ENCODE measurements at regions not wholly inside any gene's neighbourhood (a gene's known extent, or its start where the extent isn't known, plus 50 kb on each side); places are given as distances from the start of the nearest gene placed in this dataset.
A peak's percentile ranks its signal among the peaks of the same experiment; 100 is the strongest.

DNA sequence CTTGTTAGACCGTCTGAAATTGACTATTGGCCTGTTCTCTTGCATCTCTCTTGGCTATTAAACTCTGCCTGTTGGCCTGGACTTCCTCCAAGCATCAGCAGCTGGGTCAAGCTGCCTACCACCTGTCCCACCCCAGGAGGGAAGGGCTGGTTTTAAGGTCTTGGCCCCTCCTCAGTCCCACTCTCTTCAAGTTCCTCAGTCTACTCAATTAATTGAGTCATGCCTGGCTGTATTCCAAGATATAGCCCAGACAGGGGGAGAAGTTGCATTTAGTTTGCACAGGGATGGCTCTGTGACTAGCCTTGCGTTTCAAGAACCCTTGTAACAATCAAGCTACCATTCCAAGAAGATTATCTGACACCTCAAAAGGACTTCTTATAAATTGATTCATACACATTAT, 113.8 kb upstream of the GLI3 start:
- no peak for TF ChIP-seq EZH2 (IDR thresholded peaks at IDR 0.05; ENCODE audit: insufficient read depth, low read length)
- TF ChIP-seq, protein P1, sequence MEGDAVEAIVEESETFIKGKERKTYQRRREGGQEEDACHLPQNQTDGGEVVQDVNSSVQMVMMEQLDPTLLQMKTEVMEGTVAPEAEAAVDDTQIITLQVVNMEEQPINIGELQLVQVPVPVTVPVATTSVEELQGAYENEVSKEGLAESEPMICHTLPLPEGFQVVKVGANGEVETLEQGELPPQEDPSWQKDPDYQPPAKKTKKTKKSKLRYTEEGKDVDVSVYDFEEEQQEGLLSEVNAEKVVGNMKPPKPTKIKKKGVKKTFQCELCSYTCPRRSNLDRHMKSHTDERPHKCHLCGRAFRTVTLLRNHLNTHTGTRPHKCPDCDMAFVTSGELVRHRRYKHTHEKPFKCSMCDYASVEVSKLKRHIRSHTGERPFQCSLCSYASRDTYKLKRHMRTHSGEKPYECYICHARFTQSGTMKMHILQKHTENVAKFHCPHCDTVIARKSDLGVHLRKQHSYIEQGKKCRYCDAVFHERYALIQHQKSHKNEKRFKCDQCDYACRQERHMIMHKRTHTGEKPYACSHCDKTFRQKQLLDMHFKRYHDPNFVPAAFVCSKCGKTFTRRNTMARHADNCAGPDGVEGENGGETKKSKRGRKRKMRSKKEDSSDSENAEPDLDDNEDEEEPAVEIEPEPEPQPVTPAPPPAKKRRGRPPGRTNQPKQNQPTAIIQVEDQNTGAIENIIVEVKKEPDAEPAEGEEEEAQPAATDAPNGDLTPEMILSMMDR (IDR thresholded peaks at IDR 0.05; ENCODE audit: insufficient read depth, low read depth, low read length): no peak
- no peaks in the 10 kb centered on the region for H3K79me2 ChIP-seq (ENCODE audit: insufficient read depth, low read length)
- H3K27me3 ChIP-seq (ENCODE audit: insufficient read depth, low read length): no peaks in the 10 kb centered on the region
- DNase-seq (ENCODE audit: low read depth): peak; percentile 63
- H3K9me3 Mint-ChIP-seq (ENCODE audit: unreplicated experiment): peaks cover 5% of the 10 kb centered on the region
- FAIRE-seq: no peak
- no peak overlapping the region for H3K9ac ChIP-seq (ENCODE audit: low read length)
- no peaks in the 10 kb centered on the region for H4K20me1 ChIP-seq (ENCODE audit: insufficient read depth, low read length)
- peaks cover 2% of the 10 kb centered on the region for H3K27me3 Mint-ChIP-seq (ENCODE audit: low read depth, unreplicated experiment)
- H3K36me3 ChIP-seq (ENCODE audit: insufficient read depth, low read length): no peaks in the 10 kb centered on the region
- no peak overlapping the region for H3K27ac ChIP-seq (ENCODE audit: low read depth, low read length)
- H3K36me3 Mint-ChIP-seq (ENCODE audit: low read depth, unreplicated experiment): no peaks in the 10 kb centered on the region
- H3K4me1 ChIP-seq (ENCODE audit: insufficient read depth, low read length): no peaks in the 10 kb centered on the region
- H3K27ac Mint-ChIP-seq (ENCODE audit: unreplicated experiment): no peak overlapping the region
- no peaks in the 10 kb centered on the region for H3K9me3 ChIP-seq (ENCODE audit: insufficient read depth, low read depth, low read length)
- peaks cover 24% of the 10 kb centered on the region for H3K4me1 Mint-ChIP-seq (ENCODE audit: low read depth, unreplicated experiment)
- no peak overlapping the region for H2AFZ ChIP-seq (ENCODE audit: low read depth, low read length)
- H3K4me3 Mint-ChIP-seq (ENCODE audit: unreplicated experiment): no peak overlapping the region
- no peak overlapping the region for H3K4me3 ChIP-seq (ENCODE audit: insufficient read depth, low read depth, low read length)
- H3K4me2 ChIP-seq (ENCODE audit: low read length): no peak overlapping the region

DNA sequence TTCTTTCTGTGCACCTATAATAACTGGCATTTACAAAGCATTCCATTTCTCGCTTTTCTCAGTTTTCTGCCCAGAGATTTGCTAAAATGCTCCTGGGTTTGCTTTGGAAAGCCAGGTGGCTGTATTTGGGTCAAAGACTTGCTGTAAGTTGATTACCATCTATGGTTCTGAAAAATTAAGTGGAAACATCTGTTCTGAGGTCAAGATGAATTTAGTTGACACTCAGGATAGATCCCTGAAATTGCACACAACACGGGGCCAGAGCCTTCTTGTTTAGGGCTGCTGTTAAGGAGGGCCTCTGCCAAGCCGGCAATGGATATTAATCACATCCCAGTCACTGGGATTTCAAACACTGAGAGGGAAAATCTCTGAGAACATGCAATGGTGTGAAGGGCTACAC, 111.6 kb upstream of the GLI3 start:
- Mint-ChIP-seq H3K9me3 (ENCODE audit: unreplicated experiment) (peaks cover 5% of the 10 kb centered on the region), H3K27ac (ENCODE audit: unreplicated experiment) (no peak overlapping the region), H3K27me3 (ENCODE audit: low read depth, unreplicated experiment) (peaks cover 2% of the 10 kb centered on the region), H3K36me3 (ENCODE audit: low read depth, unreplicated experiment) (no peaks in the 10 kb centered on the region), H3K4me3 (ENCODE audit: unreplicated experiment) (no peak overlapping the region), H3K4me1 (ENCODE audit: low read depth, unreplicated experiment) (peaks cover 24% of the 10 kb centered on the region)
- Histone ChIP-seq H3K36me3 (ENCODE audit: insufficient read depth, low read length) (no peaks in the 10 kb centered on the region), H3K27ac (ENCODE audit: low read depth, low read length) (no peak overlapping the region), H3K27me3 (ENCODE audit: insufficient read depth, low read length) (no peaks in the 10 kb centered on the region), H3K9me3 (ENCODE audit: insufficient read depth, low read depth, low read length) (no peaks in the 10 kb centered on the region), H3K9ac (ENCODE audit: low read length) (no peak overlapping the region), H3K4me3 (ENCODE audit: insufficient read depth, low read depth, low read length) (no peak overlapping the region), H2AFZ (ENCODE audit: low read depth, low read length) (no peak overlapping the region), H3K79me2 (ENCODE audit: insufficient read depth, low read length) (no peaks in the 10 kb centered on the region), H3K4me1 (ENCODE audit: insufficient read depth, low read length) (no peaks in the 10 kb centered on the region), H3K4me2 (ENCODE audit: low read length) (no peak overlapping the region), H4K20me1 (ENCODE audit: insufficient read depth, low read length) (no peaks in the 10 kb centered on the region)
- FAIRE-seq (no peak), DNase-seq (ENCODE audit: low read depth) (peak; percentile 3)
- no peak for TF ChIP-seq EZH2 (IDR thresholded peaks at IDR 0.05; ENCODE audit: insufficient read depth, low read length)
- TF ChIP-seq, protein P1 (IDR thresholded peaks at IDR 0.05; ENCODE audit: insufficient read depth, low read depth, low read length): no peak

DNA sequence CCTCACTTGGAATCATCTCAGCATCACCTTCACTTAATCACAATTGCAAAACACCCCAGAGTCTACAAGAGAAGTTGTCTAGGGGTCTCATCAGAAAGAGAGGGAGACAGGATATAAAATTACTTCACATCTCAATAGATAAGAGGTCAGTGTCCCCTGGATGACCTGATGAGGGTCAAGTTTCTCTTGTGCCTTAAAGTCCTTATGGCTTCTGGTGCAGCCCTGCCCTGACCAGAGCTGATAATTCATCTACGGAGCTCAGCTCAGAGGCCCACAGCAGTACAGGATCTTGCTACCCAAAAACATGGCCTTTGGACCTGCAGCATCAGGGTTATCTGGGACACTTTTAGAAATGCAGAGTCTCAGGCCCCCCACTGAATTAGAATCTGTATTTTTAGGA, 111.1 kb upstream of the GLI3 start:
- no peaks in the 10 kb centered on the region for H3K79me2 ChIP-seq (ENCODE audit: insufficient read depth, low read length)
- Mint-ChIP-seq H3K27me3 (ENCODE audit: low read depth, unreplicated experiment) (peaks cover 2% of the 10 kb centered on the region), H3K9me3 (ENCODE audit: unreplicated experiment) (peaks cover 5% of the 10 kb centered on the region), H3K27ac (ENCODE audit: unreplicated experiment) (no peak overlapping the region), H3K4me3 (ENCODE audit: unreplicated experiment) (no peak overlapping the region), H3K36me3 (ENCODE audit: low read depth, unreplicated experiment) (no peaks in the 10 kb centered on the region), H3K4me1 (ENCODE audit: low read depth, unreplicated experiment) (peaks cover 24% of the 10 kb centered on the region)
- no peak for TF ChIP-seq EZH2 (IDR thresholded peaks at IDR 0.05; ENCODE audit: insufficient read depth, low read length)
- TF ChIP-seq, protein P1 (IDR thresholded peaks at IDR 0.05; ENCODE audit: insufficient read depth, low read depth, low read length): no peak
- H3K27ac ChIP-seq (ENCODE audit: low read depth, low read length): no peak overlapping the region
- DNase-seq (ENCODE audit: low read depth): no peak
- no peak overlapping the region for H3K4me2 ChIP-seq (ENCODE audit: low read length)
- no peaks in the 10 kb centered on the region for H3K36me3 ChIP-seq (ENCODE audit: insufficient read depth, low read length)
- no peak for FAIRE-seq
- H2AFZ ChIP-seq (ENCODE audit: low read depth, low read length): no peak overlapping the region
- H3K27me3 ChIP-seq (ENCODE audit: insufficient read depth, low read length): no peaks in the 10 kb centered on the region
- H3K4me3 ChIP-seq (ENCODE audit: insufficient read depth, low read depth, low read length): no peak overlapping the region
- H4K20me1 ChIP-seq (ENCODE audit: insufficient read depth, low read length): no peaks in the 10 kb centered on the region
- no peaks in the 10 kb centered on the region for H3K4me1 ChIP-seq (ENCODE audit: insufficient read depth, low read length)
- no peaks in the 10 kb centered on the region for H3K9me3 ChIP-seq (ENCODE audit: insufficient read depth, low read depth, low read length)
- H3K9ac ChIP-seq (ENCODE audit: low read length): no peak overlapping the region

Data from astrocyte (in vitro differentiated cells and primary cell).